CD4-positive, alpha-beta T cell (primary cell): ENCODE measurements at regions not wholly inside any gene's neighbourhood (a gene's known extent, or its start where the extent isn't known, plus 50 kb on each side); places are given as distances from the start of the nearest gene placed in this dataset.

Source experiments
- ATAC-seq: fragments of 200-7000 bp; cut with Tn5 transposase; one replicate; pipeline ENCODE4 v1.10.0; 2022; ENCODE audit warnings: mild to moderate bottlenecking; ENCODE audit not compliant: poor library complexity
- CTCF ChIA-PET: fragments of 350-600 bp; sonication (Branson Sonifier 250); formaldehyde crosslinking; loops from one replicate; lab custom pipeline; 2021; ENCODE audit warnings: antibody characterized with exemption, inconsistent platforms; lab: Charles Lee
- POLR2A ChIA-PET: fragments of 350-600 bp; sonication (Branson Sonifier 250); formaldehyde crosslinking; loops from one replicate; lab custom pipeline; 2021; ENCODE audit warnings: antibody characterized with exemption, inconsistent platforms; lab: Charles Lee
- DNase-seq, 14 experiments: peaks; one replicate each; pipeline ENCODE4 v3.0.0-alpha.2; 2013 to 2020; ENCODE audit warnings: mixed read lengths in 2 of 14
- H3K27ac ChIP-seq, 2 donors: one replicate each; pipeline versions ENCODE4 v1.5.1 to v1.7.0; 2013; ENCODE audit warnings: low read length in 2 of 2, low read depth in 1 of 2, mild to moderate bottlenecking in 1 of 2
- H3K27me3 ChIP-seq, 2 experiments: 1 replicate in 1 of 2; 2 replicates in 1 of 2; pipeline versions ENCODE4 v1.6.1 to v1.7.0; 2013; ENCODE audit warnings: low read length in 2 of 2, control low read depth in 1 of 2, mild to moderate bottlenecking in 1 of 2, moderate library complexity in 1 of 2; ENCODE audit not compliant: insufficient read depth in 2 of 2, control insufficient read depth in 1 of 2
- H3K36me3 ChIP-seq: one replicate; pipeline ENCODE4 v1.6.1; 2013; ENCODE audit warnings: low read length, control low read depth; ENCODE audit not compliant: insufficient read depth
- H3K4me1 ChIP-seq: one replicate; pipeline ENCODE4 v1.6.1; 2013; ENCODE audit warnings: low read length, control low read depth; ENCODE audit not compliant: insufficient read depth
- H3K4me3 ChIP-seq: one replicate; pipeline ENCODE4 v1.5.1; 2013; ENCODE audit warnings: mild to moderate bottlenecking, low read length, moderate library complexity
- H3K9me3 ChIP-seq, 2 experiments: 1 replicate in 1 of 2; 2 replicates in 1 of 2; pipeline versions ENCODE4 v1.6.1 to v1.7.0; 2013; ENCODE audit warnings: low read length in 2 of 2, mild to moderate bottlenecking in 2 of 2, control low read depth in 1 of 2, moderate library complexity in 1 of 2; ENCODE audit not compliant: control insufficient read depth in 1 of 2, insufficient read depth in 1 of 2
- H3K27ac Mint-ChIP-seq: one replicate; pipeline ENCODE4 v1.8.0; 2020; ENCODE audit warnings: mixed read lengths
- H3K27me3 Mint-ChIP-seq: one replicate; pipeline ENCODE4 v1.8.0; 2021; ENCODE audit warnings: mixed read lengths
- H3K36me3 Mint-ChIP-seq: one replicate; pipeline ENCODE4 v1.8.0; 2021; ENCODE audit warnings: low read depth, mixed read lengths
- H3K4me1 Mint-ChIP-seq: one replicate; pipeline ENCODE4 v1.8.0; 2021; ENCODE audit warnings: low read depth, mixed read lengths
- H3K4me3 Mint-ChIP-seq: one replicate; pipeline ENCODE4 v1.8.0; 2020; ENCODE audit warnings: mild to moderate bottlenecking, mixed read lengths
- H3K9me3 Mint-ChIP-seq: one replicate; pipeline ENCODE4 v1.8.0; 2020; ENCODE audit warnings: mixed read lengths
- intact Hi-C, 2 experiments: fragments of 100-400 bp; cut with DNase I in 1 of 2; cut with micrococcal nuclease in 1 of 2; formaldehyde crosslinking; loops; one replicate each; pipeline versions ENCODE4 v1.15.1 to v1.9.0; 2023 to 2025; cut with DNase I, micrococcal nuclease
- TF ChIP-seq, protein P1 (sequence below): fragments of 200-600 bp; IDR thresholded peaks from one replicate; pipeline ENCODE4 v1.8.0; 2022; ENCODE audit warnings: antibody characterized with exemption, mild to moderate bottlenecking

DNA sequence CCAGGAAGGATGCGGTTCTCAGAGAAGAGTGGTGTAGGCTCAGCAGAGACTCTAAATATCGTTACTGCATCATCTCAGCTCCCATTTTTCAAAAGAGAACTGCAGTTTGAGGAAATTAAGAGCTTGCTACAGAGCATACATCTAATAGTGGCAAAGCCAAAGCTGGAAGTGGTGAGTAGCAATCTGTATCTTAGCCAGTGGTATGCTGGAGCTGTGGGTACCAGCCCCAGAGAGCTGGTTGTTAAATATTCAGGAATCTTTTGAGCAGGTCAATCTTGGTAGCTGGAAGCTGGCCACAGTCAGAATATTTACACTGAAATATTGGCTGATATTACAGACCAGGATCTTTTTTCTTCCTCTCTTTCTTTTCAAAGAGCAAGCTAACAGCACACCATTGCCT is 88.4 kb upstream of the STEAP1B start:
- Mint-ChIP-seq H3K36me3 (no peaks in the 10 kb centered on the region), H3K27me3 (peaks cover 16% of the 10 kb centered on the region), H3K27ac (no peak overlapping the region), H3K4me3 (no peak overlapping the region), H3K9me3 (no peaks in the 10 kb centered on the region), H3K4me1 (no peaks in the 10 kb centered on the region)
- Histone ChIP-seq H3K9me3 (no peaks in the 10 kb centered on the region), H3K36me3 (no peaks in the 10 kb centered on the region), H3K4me1 (no peaks in the 10 kb centered on the region), H3K4me3 (no peak overlapping the region), H3K27ac (no peak overlapping the region), H3K27me3 (peaks cover 0 to 6% of the 10 kb centered on the region in 2 experiments)
- TF ChIP-seq, protein P1, sequence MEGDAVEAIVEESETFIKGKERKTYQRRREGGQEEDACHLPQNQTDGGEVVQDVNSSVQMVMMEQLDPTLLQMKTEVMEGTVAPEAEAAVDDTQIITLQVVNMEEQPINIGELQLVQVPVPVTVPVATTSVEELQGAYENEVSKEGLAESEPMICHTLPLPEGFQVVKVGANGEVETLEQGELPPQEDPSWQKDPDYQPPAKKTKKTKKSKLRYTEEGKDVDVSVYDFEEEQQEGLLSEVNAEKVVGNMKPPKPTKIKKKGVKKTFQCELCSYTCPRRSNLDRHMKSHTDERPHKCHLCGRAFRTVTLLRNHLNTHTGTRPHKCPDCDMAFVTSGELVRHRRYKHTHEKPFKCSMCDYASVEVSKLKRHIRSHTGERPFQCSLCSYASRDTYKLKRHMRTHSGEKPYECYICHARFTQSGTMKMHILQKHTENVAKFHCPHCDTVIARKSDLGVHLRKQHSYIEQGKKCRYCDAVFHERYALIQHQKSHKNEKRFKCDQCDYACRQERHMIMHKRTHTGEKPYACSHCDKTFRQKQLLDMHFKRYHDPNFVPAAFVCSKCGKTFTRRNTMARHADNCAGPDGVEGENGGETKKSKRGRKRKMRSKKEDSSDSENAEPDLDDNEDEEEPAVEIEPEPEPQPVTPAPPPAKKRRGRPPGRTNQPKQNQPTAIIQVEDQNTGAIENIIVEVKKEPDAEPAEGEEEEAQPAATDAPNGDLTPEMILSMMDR, result no peak
- intact Hi-C loops, result no loop called here
- ChIA-PET POLR2A (no interaction called here), CTCF (no interaction called here)
- DNase-seq (no peak), ATAC-seq (no peak)

DNA sequence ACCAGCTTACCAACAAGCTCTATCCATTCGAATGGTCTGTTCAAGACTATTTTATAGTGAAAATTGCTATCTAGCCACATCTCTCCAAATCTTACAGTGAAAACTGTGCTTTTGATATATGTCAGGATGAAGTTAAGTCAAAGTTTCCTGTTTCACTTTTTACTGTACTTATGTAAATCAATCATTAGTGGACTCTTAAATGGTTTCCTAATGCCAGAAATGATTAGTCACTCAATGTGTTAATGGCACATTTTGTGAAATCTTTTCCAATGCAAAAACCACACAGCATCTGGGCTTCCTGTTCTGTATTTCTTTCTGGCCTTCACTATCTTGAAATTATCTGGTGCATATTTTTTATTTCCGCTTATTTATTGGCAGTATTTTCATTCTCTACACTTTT is 87.3 kb upstream of the STEAP1B start:
- Mint-ChIP-seq H3K4me3 (no peak overlapping the region), H3K27me3 (peaks cover 10% of the 10 kb centered on the region), H3K4me1 (no peaks in the 10 kb centered on the region), H3K27ac (no peak overlapping the region), H3K36me3 (no peaks in the 10 kb centered on the region), H3K9me3 (no peaks in the 10 kb centered on the region)
- no peaks in the 10 kb centered on the region for H3K4me1 ChIP-seq
- no peaks in the 10 kb centered on the region for H3K9me3 ChIP-seq
- ATAC-seq (no peak), DNase-seq (peak in 3 of 14 experiments; percentile 23 to 38 (median 24))
- H3K4me3 ChIP-seq, result no peak overlapping the region
- no peak overlapping the region for H3K27ac ChIP-seq
- intact Hi-C loops, result no loop called here
- ChIA-PET POLR2A (no interaction called here), CTCF (no interaction called here)
- no peaks in the 10 kb centered on the region for H3K36me3 ChIP-seq
- peaks cover 0 to 6% of the 10 kb centered on the region in 2 experiments for H3K27me3 ChIP-seq
- TF ChIP-seq, protein P1, result no peak

DNA sequence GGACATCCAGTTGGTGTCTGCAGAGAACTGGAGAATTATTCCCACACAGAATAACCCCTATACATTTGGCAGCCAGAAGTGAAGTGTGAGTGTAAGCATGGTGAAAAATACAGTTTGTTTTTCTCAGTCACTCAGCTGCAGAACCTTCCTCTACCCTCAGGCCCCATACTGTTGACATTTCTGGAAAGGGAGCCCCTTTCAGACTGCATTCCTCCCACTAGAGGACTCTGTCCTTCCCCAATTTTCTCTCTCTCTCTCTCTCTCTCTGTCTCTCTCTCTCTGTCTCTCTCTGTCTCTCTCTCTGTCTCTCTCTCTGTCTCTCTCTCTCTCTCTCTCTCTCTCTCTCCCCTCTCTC is 86.8 kb upstream of the STEAP1B start:
- Histone ChIP-seq H3K27me3 (peaks cover 0 to 3% of the 10 kb centered on the region in 2 experiments), H3K36me3 (no peaks in the 10 kb centered on the region), H3K9me3 (no peaks in the 10 kb centered on the region), H3K27ac (no peak overlapping the region), H3K4me3 (no peak overlapping the region), H3K4me1 (no peaks in the 10 kb centered on the region)
- TF ChIP-seq, protein P1, result no peak
- Mint-ChIP-seq H3K27ac (no peak overlapping the region), H3K4me3 (no peak overlapping the region), H3K36me3 (no peaks in the 10 kb centered on the region), H3K27me3 (peaks cover 9% of the 10 kb centered on the region), H3K9me3 (no peaks in the 10 kb centered on the region), H3K4me1 (no peaks in the 10 kb centered on the region)
- ATAC-seq (no peak), DNase-seq (no peak)
- POLR2A ChIA-PET, result no interaction called here
- intact Hi-C loops, result no loop called here
- CTCF ChIA-PET, result no interaction called here
